ENCODE measurements at regions not wholly inside any gene's neighbourhood (a gene's known extent, or its start where the extent isn't known, plus 50 kb on each side); places are given as distances from the start of the nearest gene placed in this dataset.
A peak's percentile ranks its signal among the peaks of the same experiment; 100 is the strongest.

DNA sequence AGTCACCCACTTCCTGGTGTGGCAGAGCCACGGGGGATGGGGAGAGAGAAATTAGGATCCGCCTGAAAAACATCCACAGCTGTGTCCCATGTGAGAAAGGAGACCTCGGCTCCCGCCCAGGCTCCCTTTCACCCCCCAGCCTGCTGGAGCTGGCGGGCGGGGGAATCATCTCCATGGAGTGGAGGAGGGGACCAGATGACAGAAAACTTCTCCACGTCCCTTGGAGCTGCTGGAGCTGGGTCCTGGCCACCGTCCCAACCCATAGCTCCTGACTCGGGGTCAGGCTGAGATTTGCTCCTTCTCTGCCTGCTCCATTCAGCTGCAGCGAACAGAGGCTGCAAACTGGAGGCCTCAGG is 113.8 kb downstream of the CEBPB start:
- no peak for DNase-seq (ENCODE audit: low read depth)
- no peak overlapping the region for H3K4me3 ChIP-seq (ENCODE audit: low read length)
- no peak for TF ChIP-seq CTCF (conservative IDR thresholded peaks at IDR 0.05; ENCODE audit: low read depth, low read length)

DNA sequence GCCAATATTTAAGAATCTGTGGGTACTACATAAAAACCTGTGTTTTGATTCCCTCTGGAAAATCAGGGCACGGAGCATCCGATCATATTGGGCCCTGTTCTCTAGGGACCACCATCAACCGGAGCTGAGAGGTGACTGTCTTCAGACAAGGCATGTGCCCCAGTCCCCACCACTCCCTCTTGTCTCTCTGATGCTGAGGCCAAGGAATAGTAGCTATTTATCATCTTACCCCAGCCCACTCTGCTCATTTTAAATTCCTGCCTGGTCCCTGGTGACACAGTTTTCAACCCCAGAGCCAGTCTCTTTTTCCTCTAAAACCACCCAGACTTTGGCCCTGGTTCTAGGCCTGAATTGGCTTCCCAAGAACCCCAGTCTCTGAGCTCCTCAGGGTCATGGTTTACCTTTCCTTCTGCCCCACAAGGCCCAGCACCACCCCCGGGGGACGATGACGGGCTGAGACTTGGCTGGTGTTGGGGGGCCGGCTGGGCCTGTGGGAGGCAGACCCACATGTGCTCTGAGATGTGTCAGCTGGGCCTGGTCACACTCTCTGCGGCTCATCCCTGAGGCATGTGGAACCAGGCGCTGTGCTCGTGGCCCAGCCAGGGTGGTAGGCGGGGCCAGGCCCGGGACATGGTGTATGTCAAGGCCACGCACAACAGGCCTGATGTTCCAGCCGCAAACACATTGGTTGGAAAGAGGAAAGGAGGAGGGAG is 114.4 kb downstream of the CEBPB start:
- no peak for DNase-seq (ENCODE audit: low read depth)
- no peak overlapping the region for H3K4me3 ChIP-seq (ENCODE audit: low read length)
- TF ChIP-seq CTCF (conservative IDR thresholded peaks at IDR 0.05; ENCODE audit: low read depth, low read length) = no peak

DNA sequence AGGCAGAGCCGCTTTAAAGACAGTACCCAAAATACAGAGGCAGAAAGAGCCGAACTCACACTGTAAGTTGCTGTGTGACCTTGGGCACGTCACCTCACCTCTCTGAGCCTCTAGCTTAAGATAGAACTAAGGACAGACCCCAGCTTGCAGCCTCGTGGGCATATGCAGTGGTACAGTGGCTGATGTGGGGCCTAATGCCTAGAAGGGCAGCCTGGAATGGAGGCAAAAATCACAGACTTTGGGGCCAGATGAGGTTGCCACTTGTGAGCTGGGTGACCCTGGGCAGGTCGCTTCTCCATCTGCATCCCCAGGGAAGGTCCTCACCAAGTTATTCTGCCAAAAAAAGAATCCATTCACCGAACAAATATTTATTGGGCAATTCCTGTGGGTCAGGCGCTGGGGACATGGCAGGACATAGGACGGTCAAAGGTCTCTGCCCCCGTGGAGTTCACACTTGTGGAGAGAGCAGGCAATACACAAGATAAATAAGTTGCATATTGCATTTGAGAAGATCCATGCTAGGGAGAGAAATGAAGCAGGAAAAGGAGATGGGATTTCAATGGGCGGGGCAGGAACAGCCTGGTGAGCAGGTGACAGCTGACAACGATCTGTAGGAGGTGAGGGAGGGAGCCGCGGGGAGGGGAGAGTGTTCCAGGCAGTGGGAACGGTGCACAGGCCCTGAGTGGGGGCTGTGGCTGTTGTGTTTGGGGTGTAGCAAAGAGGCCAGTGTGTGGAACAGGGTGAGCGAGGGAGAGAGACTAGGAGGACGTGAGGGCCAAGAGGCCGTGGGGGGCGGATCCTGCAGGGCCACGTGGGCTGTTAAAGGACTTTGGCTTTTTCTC is 115.2 kb downstream of the CEBPB start:
- no peak overlapping the region for H3K4me3 ChIP-seq (ENCODE audit: low read length)
- no peak for DNase-seq (ENCODE audit: low read depth)

GRCh38 chr20:50306478-50307423 is 116.1 kb downstream of the CEBPB start:
- no peak overlapping the region for H3K4me3 ChIP-seq (ENCODE audit: low read length)
- TF ChIP-seq CTCF (conservative IDR thresholded peaks at IDR 0.05; ENCODE audit: low read depth, low read length) = no peak
- DNase-seq (ENCODE audit: low read depth) = no peak

More for the DNA sequence above, 115.2 kb downstream of the CEBPB start:
- TF ChIP-seq CTCF (conservative IDR thresholded peaks at IDR 0.05; ENCODE audit: low read depth, low read length) = no peak

DNA sequence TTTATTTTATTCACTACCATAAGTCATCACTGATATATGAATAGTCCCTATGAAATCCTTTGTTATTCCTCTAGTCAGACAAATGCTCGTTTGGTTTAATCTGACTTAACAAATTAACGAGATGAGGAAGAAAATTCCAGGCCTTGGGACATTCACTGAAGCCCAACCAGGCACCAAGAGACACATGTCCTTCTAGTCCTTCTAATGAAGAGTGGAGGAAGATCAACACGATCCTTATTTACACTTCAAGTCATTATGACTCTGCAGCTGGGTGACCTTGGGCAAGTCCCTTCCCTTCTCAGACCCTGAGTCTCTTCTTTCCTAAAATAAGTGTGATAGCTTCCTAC is 117.5 kb downstream of the CEBPB start:
- DNase-seq (ENCODE audit: low read depth) = no peak
- TF ChIP-seq CTCF (conservative IDR thresholded peaks at IDR 0.05; ENCODE audit: low read depth, low read length) = no peak
- no peak overlapping the region for H3K4me3 ChIP-seq (ENCODE audit: low read length)

GRCh38 chr20:50308513-50309279 is 118.1 kb downstream of the CEBPB start:
- H3K4me3 ChIP-seq (ENCODE audit: low read length) = no peak overlapping the region
- TF ChIP-seq CTCF (conservative IDR thresholded peaks at IDR 0.05; ENCODE audit: low read depth, low read length) = no peak
- peak; percentile 98 for DNase-seq (ENCODE audit: low read depth)
